ENCODE measurements at regions not wholly inside any gene's neighbourhood (a gene's known extent, or its start where the extent isn't known, plus 50 kb on each side); places are given as distances from the start of the nearest gene placed in this dataset.

GRCh38 chr1:88179943-88180342, 504.1 kb upstream of the PKN2 start:
- DNase-seq = no peak

DNA sequence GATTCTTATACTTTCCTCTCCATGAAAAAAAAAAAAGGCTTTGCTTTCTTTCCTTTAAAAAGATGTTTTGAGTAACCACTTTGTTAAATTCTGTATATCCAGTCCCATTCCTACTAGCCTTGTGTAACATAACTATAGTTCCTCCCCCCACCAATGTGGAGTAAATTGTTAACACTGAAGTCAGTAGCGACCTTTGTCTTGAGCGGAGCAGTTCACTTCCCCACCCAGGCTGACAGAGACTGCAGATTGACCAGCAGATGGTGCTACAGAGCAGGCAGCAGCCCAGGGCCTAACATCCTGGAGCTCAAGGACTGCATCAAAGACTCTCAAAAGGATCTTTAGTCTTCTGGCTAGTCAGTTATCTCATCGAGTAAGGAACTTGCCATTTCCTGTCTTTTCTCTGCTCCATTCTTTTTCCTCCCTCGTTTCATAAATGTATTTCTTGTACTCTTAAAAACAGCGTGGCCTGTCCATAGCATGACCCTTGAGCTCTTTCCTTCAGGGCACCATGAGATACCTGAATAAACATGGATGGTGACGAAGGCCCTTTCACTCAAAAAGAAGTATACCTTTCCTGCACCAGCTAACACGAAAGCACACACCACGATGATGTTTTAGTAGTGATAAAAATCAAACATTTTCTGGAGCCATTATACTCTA, 503.5 kb upstream of the PKN2 start:
- peak; percentile 82 for DNase-seq

- DNase-seq = no peak
Measured at GRCh38 chr1:88186911-88187310, 497.2 kb upstream of the PKN2 start.

- DNase-seq = no peak
Measured at GRCh38 chr1:88188038-88188437, 496.0 kb upstream of the PKN2 start.

GRCh38 chr1:88189525-88189924, 494.5 kb upstream of the PKN2 start:
- no peak for DNase-seq

GRCh38 chr1:88191917-88192316, 492.2 kb upstream of the PKN2 start:
- DNase-seq = no peak

- no peak for DNase-seq
Measured at GRCh38 chr1:88194542-88194941, 489.5 kb upstream of the PKN2 start.

DNA sequence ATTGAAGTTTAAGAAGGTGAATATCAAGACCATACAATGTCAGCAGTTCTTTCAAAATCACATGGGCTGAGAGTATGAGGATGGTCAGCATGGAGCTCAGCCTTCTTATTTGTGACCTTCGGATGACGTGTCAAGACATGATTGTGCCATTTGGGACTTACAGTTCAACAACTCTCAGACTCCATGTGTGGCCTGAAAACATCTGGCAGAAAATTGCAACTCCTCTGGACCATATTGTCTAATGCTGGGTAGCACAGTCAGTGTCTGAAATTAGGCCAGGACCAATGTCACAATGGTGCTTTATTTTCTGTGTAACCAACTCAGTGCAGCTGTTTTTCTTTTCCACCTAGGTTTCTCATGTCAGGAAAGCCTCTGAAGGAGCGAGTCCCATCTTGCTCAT, 483.5 kb upstream of the PKN2 start:
- DNase-seq = no peak

- peak; percentile 10 for DNase-seq
Measured at GRCh38 chr1:88204111-88204510, 480.0 kb upstream of the PKN2 start.

- no peak for DNase-seq
Measured at GRCh38 chr1:88204612-88205167, 479.4 kb upstream of the PKN2 start.

GRCh38 chr1:88208389-88208788, 475.7 kb upstream of the PKN2 start:
- no peak for DNase-seq

DNA sequence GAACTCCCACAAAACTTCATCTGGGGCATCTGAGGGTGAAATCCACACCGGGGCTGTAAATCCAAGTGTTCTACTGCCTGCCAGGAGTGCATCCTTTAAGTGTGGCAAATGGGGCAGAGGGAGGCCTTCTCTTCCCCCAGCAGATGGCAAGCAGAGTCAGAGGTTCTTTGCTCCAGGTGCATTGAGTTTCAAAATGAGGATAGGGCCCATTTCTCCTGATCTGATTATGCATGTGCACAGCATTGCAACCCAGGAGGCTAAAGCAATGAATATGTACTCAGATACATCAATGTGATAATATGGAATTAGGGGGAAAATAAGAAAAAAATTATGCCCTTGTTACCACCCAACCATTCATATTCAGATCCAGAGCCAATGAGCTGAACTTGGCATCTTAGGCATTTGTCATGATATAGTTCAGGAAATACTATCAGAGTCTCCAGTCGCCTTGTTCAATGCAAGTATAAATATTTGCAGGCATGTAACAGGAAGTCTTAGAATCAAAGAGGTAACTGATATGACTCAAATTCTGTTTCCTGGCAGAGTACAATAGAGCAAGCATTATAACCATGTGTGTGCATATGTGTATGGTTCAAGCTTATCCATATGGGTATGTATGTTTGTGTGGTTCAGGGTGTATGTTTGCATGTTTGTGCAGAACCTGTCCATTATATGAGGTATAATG, 473.8 kb upstream of the PKN2 start:
- DNase-seq = no peak

DNA sequence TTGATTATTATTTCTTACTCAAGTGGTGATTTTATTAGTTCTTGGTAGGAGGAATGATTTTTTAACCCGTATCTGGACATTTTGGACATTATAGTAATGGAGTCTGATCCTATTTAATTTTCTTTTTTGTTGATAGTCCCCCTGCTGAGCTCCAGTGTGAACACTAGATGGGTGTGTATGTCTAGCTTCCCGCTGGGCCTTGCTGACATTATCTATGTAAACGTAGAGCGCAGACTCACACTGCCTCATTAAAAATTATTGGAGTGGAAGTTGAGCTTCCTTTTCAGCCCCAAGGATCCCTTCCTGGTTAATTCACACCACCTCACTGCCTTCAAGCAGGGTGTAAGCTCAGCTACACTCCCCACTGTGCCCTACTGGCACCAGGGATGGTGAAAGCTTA, 467.6 kb upstream of the PKN2 start:
- DNase-seq = no peak

GRCh38 chr1:88217386-88217785, 466.7 kb upstream of the PKN2 start:
- DNase-seq = no peak

DNA sequence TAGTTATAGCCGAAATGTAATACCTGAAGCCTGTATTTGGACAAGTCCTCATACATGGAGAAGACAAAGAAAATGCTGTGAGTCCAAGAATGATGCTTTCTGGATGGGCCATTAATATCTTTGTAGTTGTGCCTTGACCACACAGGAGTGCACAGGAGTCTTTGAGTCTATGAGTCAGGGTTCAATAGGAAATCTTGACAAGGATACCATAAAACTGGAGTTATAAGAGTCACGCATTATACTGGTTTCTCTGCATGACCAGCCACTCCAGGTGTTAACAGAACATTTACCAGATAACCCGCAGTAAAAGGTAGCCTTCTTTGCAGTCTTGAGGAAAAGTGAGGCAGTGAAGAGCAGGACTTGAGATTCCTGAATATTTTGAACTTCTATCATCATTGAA, 464.6 kb upstream of the PKN2 start:
- DNase-seq = no peak

DNA sequence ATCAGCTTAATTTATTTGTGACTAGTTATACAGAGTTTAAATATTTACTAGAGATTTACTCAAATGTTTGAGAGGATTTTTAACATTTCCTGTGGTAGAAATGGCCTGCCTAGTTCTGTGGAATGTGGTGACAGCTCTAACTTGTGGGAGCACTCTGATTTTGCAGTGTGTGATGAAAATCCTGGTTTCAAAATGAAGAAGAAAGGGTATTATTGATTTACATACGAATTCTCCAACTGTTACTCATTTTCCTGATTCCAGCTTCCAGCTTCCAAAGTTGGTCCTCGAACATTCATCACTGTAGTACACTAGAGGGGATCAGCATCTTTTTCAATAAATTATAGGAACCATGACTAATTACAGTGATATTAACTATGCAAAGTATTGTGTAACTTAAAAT, 462.7 kb upstream of the PKN2 start:
- peak; percentile 72 for DNase-seq

DNA sequence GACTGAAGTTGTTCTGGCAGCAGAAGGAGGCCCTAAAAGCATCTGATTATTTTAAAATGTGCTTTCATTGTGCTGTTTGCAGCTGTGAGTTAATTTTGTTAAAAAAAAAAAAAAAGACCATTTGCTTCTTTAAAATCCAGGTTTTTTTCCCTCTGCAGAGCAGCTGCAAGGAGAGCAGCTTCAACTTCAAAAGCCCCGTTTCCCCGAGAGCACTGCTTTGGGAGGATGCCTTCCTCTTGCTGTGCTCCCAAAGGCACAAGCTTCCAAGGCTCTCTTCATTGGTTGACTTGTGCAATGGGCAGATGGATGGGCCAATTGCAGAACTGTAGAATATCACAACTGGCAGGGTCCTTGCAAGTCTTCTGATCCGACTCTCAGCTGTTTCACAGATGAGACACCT, 459.2 kb upstream of the PKN2 start:
- DNase-seq = no peak

DNA sequence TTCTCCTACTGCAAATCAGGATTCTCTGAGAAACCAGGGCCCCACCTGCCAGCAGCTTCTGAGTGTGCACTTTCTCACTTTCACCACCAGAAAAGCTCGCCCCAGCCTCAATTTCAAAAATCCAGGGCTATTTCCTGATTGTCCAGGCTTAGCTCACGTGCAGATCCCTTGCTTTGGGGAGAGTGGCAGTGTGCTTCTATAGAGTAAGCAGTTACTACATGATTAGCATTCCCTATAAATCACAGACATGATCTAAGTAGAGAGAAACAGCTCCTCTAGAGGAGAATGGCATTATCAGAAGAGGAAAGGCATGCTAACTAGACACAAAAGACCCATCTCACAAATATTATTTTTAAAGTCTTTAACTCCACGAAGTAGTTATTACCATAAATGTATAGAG, 456.0 kb upstream of the PKN2 start:
- no peak for DNase-seq

DNA sequence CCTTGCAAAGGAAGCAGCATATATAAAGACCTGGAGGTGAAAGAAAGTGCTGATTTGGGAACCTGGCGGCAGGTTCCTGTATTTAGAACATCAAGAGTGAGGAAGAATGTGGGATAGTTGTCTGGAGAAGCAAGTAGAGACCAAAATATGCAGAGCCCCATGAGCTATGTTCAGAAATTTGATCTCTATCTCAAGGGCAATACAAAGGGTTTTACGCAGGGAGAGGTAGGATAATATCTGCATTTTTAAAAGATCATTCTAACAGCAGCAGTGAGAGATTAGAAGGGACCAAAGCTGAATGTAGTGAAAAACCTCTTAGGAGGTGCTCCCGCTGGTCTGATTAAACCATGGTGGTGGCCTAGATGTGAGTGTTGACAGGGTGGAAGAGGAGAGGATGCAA, 453.9 kb upstream of the PKN2 start:
- no peak for DNase-seq

DNA sequence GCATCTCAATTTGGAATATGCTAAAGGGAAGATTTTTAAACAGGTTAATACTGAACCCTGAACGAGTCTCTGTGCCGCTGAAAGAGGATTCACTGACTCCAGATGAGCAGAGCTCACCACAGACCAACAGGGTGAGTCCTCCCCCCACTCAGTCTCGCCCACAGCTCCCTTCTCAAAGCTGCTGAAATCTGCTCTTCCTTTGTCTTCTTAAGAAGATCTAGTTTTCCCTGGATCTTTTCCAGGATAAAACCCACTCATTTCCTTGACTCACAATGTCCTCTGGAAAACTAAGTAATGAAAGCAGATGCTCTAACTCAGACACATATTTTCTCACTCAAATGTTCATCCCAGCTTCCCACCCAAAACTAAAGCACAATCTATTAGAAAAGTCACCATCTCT, 447.0 kb upstream of the PKN2 start:
- peak; percentile 88 for DNase-seq

GRCh38 chr1:88239205-88239604, 444.9 kb upstream of the PKN2 start:
- no peak for DNase-seq

- DNase-seq = peak; percentile 8
Measured at GRCh38 chr1:88247666-88248065, 436.4 kb upstream of the PKN2 start.

DNA sequence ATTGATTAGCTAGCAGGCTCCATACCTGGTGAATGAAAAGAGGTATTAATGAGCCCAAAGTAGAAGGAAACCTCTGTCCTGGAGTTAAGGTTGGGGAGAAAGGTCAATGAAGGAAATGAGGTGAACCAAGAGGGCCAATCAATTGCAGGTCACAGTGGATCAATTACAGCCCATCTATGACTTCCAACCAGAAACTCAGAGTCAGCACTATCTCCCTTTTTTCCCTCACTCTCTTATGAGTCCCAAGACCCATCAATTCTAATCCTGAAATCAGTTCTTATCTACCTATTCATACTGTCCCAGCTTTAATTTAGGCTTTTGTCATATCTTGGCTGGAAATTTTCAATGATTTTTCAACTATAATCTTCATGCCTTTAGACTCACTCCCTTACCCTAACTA, 433.2 kb upstream of the PKN2 start:
- no peak for DNase-seq

DNA sequence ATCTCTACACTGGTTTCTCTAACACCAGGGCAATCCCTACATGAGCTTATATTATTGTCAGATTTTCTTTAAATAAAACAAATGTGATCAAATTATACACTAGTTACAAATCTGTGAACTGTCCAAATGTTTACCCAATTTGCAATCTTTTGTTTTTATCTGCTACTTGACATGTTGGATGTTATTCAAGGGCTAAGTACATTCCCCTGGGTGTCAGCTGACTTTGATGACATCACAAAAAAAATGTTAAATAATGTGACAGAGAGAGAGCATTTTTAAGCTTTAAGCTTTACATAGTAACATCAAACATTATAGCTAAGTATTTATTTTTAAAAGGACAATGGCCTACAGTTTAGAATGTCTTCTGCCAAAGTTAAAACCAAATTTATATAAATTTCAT, 431.3 kb upstream of the PKN2 start:
- no peak for DNase-seq

All from fibroblast of skin of scalp (primary cell).